LNCaP clone FGC (cell line): ENCODE measurements at regions not wholly inside any gene's neighbourhood (a gene's known extent, or its start where the extent isn't known, plus 50 kb on each side); places are given as distances from the start of the nearest gene placed in this dataset.

Experiments
- DNase-seq: peaks from one replicate; pipeline ENCODE4 v3.0.0-alpha.2; 2011; ENCODE audit warnings: low read depth
- H3K4me3 ChIP-seq: 2 replicates; pipeline ENCODE4 v1.5.1; 2011; ENCODE audit warnings: mild to moderate bottlenecking, low read depth, low read length, control low read depth
- TF ChIP-seq, protein P1 (sequence below): IDR thresholded peaks from 2 replicates; pipeline ENCODE4 v1.5.1; 2012; ENCODE audit warnings: mild to moderate bottlenecking; ENCODE audit not compliant: control insufficient read depth, insufficient read depth; ENCODE audit errors: extremely low read depth

- DNase-seq: no peak
- TF ChIP-seq, protein P1, sequence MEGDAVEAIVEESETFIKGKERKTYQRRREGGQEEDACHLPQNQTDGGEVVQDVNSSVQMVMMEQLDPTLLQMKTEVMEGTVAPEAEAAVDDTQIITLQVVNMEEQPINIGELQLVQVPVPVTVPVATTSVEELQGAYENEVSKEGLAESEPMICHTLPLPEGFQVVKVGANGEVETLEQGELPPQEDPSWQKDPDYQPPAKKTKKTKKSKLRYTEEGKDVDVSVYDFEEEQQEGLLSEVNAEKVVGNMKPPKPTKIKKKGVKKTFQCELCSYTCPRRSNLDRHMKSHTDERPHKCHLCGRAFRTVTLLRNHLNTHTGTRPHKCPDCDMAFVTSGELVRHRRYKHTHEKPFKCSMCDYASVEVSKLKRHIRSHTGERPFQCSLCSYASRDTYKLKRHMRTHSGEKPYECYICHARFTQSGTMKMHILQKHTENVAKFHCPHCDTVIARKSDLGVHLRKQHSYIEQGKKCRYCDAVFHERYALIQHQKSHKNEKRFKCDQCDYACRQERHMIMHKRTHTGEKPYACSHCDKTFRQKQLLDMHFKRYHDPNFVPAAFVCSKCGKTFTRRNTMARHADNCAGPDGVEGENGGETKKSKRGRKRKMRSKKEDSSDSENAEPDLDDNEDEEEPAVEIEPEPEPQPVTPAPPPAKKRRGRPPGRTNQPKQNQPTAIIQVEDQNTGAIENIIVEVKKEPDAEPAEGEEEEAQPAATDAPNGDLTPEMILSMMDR: no peak
- H3K4me3 ChIP-seq: no peak overlapping the region
Measured at GRCh38 chr16:64440421-64440831, 681.4 kb downstream of the CDH11 start.

GRCh38 chr16:64440005-64440404, 681.9 kb downstream of the CDH11 start:
- no peak for DNase-seq
- TF ChIP-seq, protein P1: no peak
- H3K4me3 ChIP-seq: no peak overlapping the region

DNA sequence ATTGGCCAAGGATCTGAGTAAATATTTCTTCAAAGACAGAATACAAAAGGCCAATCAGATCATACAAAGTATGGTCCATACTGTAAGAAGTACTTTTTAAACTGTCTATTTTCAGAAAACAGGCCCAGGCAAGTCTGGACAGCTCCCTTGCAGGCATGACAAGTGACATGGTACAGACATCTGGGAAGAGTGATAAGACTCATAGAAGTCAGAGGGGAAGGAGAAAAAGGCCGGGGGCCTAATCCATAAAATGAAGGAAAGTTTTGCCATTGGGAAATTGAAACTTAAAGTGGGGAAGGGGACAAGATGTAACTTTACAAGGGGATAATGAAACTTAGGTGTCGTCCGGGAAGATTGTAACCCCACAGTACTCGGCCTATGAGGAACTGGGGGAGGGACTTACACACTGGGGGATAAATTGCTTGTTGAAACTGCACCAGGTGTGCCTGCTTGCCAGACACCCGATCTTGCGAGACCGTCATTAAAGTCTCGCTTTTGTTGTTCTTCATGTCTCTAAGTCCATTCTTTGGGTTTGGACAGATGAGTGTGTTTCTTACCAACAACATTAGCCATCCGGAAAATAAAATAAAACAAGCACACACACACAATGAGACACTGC, 684.0 kb downstream of the CDH11 start:
- TF ChIP-seq, protein P1: no peak
- H3K4me3 ChIP-seq: no peak overlapping the region
- DNase-seq: no peak

- DNase-seq: no peak
- no peak overlapping the region for H3K4me3 ChIP-seq
- TF ChIP-seq, protein P1: no peak
Measured at GRCh38 chr16:64434526-64435069, 687.3 kb downstream of the CDH11 start.

DNA sequence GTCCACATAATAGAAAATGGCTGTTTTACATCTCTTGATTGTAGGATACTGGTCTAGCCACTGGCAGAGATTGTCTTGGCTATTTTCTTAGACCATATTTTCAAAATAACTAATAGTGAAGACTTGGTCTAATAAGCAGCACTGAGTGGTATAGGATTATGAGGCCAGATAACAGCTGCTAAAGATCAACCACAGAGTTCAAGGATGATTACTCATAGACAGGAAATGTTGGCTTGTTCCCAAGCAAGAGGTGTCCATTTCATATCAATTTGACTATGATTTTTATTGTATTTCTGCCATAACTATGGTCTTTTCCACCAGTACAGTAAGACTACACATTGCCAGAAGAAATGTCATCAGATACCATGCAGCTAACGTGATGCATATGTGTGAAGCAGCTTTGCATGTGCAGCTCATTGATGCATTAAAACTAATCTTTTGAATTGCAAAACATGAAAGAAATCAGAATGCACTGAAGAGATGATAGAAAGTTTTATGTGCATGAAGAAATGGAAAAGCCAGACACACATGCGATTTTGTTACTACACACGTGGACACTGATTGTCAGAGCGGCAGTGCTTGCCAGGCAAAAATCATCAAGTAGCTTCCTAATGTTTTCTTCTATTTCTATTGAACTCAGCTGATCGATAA, 693.3 kb downstream of the CDH11 start:
- DNase-seq: no peak

DNA sequence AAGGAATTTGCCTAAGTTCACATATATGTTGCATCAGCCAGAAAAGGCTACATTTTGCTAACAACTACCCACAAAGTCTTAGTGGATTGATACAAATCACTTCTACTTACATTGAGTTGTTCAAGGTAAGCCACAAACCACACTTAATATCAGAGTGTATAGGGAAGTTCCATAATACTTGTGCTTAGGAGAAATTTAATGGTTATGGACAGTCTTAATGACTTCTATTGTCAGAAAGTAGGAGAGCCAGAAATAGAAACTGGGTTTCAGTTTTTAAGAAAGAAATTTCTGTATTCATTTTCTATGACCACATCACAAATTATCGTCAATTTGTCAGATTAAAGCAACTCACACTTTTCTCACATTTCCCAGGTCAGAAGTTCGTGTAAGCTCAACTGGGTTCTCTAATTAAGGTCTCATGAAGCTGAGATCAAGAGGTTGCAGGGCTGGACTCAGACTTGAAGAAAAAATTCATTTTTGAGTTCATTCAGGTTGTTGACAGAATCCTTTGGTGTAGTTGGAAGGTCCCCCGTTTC, 695.7 kb downstream of the CDH11 start:
- TF ChIP-seq, protein P1: no peak
- no peak for DNase-seq
- H3K4me3 ChIP-seq: no peak overlapping the region

More for the DNA sequence above, 693.3 kb downstream of the CDH11 start:
- H3K4me3 ChIP-seq: no peak overlapping the region
- TF ChIP-seq, protein P1: no peak
